Psoas muscle (tissue), 7 donors: ENCODE measurements at regions not wholly inside any gene's neighbourhood (a gene's known extent, or its start where the extent isn't known, plus 50 kb on each side); places are given as distances from the start of the nearest gene placed in this dataset.

Experiments
- ATAC-seq, 4 donors: fragments of 200-7000 bp; cut with Tn5 transposase; one replicate each; pipeline ENCODE4 v1.9.1; 2020; ENCODE audit warnings: moderate library complexity in 3 of 4, mild to moderate bottlenecking in 2 of 4
- DNase-seq, 2 donors: peaks; one replicate each; pipeline ENCODE4 v3.0.0-alpha.2; 2020
- H3K27ac ChIP-seq: fragments of 200-600 bp; one replicate; pipeline ENCODE4 v1.8.0; 2022
- H3K27me3 ChIP-seq, 3 donors: fragments of 200-600 bp in 1 of 3; one replicate each; pipeline versions ENCODE4 v1.6.1 to v1.8.0; 2013 to 2022; ENCODE audit warnings: low read length in 2 of 3, mild to moderate bottlenecking in 2 of 3, moderate library complexity in 1 of 3; ENCODE audit not compliant: insufficient read depth in 3 of 3
- H3K36me3 ChIP-seq, 2 donors: fragments of 200-600 bp in 1 of 2; one replicate each; pipeline versions ENCODE4 v1.6.1 to v1.8.0; 2013 to 2022; ENCODE audit warnings: low read depth in 1 of 2, mild to moderate bottlenecking in 1 of 2, moderate library complexity in 1 of 2; ENCODE audit not compliant: insufficient read depth in 1 of 2
- H3K4me1 ChIP-seq: fragments of 200-600 bp; one replicate; pipeline ENCODE4 v1.8.0; 2022
- H3K4me3 ChIP-seq: fragments of 200-600 bp; one replicate; pipeline ENCODE4 v1.8.0; 2022; ENCODE audit warnings: mild to moderate bottlenecking
- H3K9me3 ChIP-seq: fragments of 200-600 bp; one replicate; pipeline ENCODE4 v1.8.0; 2022
- CTCF ChIP-seq: fragments of 200-600 bp; IDR thresholded peaks from one replicate; pipeline ENCODE4 v1.8.0; 2022; ENCODE audit warnings: antibody characterized with exemption
- WGBS, 3 donors: extraction: QIAGEN DNeasy Blood & Tissue Kit; methylation state at CpG; one replicate each; pipeline versions ENCODE4 v1.1.6 to v1.1.7; 2013; 5-methylcytosine and 5-hydroxymethylcytosine counted together
- intact Hi-C, 2 donors: fragments of 100-400 bp; cut with DNase I; formaldehyde crosslinking; loops; one replicate each; pipeline versions ENCODE4 v1.11.0 to v1.14.2; 2022
- donor health status: healthy with polysubstance abuse.
- donor health status: DM: no; HTN: no; CAD: no; lungs with moderate emphysema.
- donor health status: Bipolar disorder and iron deficiency.
- donor health status: healthy.
- donor health status: DM: yes; HTN: yes; CAD: no.
- donor health status: DM: no; HTN: no; CAD: no.
- donor health status: DM: yes; HTN: yes; CAD: no.

DNA sequence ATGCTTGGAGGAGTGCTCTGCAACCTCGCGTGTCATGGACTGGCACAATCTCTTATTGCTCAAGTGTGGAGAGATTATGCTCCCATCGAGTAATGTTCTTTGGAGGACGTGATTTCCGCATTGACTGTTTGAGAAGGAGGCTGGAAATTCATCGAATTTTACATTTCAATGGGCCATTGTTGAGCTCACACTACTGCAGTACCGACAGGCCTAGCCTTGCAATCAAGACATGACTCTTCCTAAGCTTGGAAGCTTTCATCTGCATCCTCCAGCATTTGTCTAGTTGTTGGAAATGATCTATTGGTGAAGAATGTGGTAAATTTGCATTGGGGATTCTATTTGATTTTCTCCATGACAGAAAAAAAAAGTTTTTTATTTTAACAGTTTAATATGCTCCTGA, 156.8 kb downstream of the FZD1 start:
- Histone ChIP-seq H3K27ac (no peak overlapping the region), H3K9me3 (no peaks in the 10 kb centered on the region), H3K36me3 (no peaks in the 10 kb centered on the region), H3K27me3 (no peaks in the 10 kb centered on the region), H3K4me3 (no peak overlapping the region), H3K4me1 (no peaks in the 10 kb centered on the region)
- intact Hi-C loops: no loop called here
- TF ChIP-seq CTCF: no peak
- ATAC-seq (no peak), DNase-seq (no peak)
- WGBS, 3 donors: 73 to 75% (median 74%) methylated on average over 7 of the region's 7 CpGs

- Histone ChIP-seq H3K27ac (no peak overlapping the region), H3K27me3 (no peaks in the 10 kb centered on the region), H3K36me3 (no peaks in the 10 kb centered on the region), H3K4me3 (no peak overlapping the region), H3K4me1 (no peaks in the 10 kb centered on the region), H3K9me3 (no peaks in the 10 kb centered on the region)
- ATAC-seq (no peak), DNase-seq (no peak)
- 33 to 61% (median 48%) methylated on average over 1 of the region's 1 CpG for WGBS, 3 donors
- intact Hi-C loops: no loop called here
- no peak for TF ChIP-seq CTCF
Measured at GRCh38 chr7:91424371-91424770, 160.1 kb downstream of the FZD1 start.

GRCh38 chr7:91425149-91425548, 160.9 kb downstream of the FZD1 start:
- WGBS, 3 donors: 39 to 72% (median 48%) methylated on average over 6 of the region's 6 CpGs
- Histone ChIP-seq H3K36me3 (no peaks in the 10 kb centered on the region), H3K27ac (no peak overlapping the region), H3K4me1 (no peaks in the 10 kb centered on the region), H3K9me3 (no peaks in the 10 kb centered on the region), H3K4me3 (no peak overlapping the region), H3K27me3 (no peaks in the 10 kb centered on the region)
- ATAC-seq (peak in 1 of 4 donors; percentile 61), DNase-seq (no peak)
- TF ChIP-seq CTCF: no peak
- intact Hi-C loops: no loop called here

DNA sequence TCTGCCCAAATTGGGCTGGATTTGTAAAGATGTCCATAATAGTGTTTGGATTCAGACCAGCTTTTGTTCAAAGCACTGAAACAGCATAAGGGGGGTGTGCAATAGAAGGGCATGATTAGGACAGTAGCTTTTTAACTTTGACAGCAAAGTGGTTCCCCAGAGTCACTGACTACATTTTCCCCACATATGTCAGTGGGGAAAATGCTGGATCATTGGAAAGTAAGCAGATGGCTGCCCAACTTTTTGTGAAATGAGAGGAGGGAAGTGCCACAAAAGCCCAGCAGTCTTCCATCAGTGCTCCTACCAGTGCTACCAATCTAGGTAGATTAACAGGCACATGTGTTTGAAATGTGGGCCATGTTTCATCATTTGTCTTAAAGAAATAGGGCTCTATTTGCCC, 162.8 kb downstream of the FZD1 start:
- Histone ChIP-seq H3K27me3 (no peaks in the 10 kb centered on the region), H3K4me1 (no peaks in the 10 kb centered on the region), H3K36me3 (no peaks in the 10 kb centered on the region), H3K4me3 (no peak overlapping the region), H3K9me3 (no peaks in the 10 kb centered on the region), H3K27ac (no peak overlapping the region)
- DNase-seq: no peak
- no peak for ATAC-seq
- no peak for TF ChIP-seq CTCF
- intact Hi-C loops: no loop called here

- no peak overlapping the region for H3K4me3 ChIP-seq
- WGBS, 3 donors: 76 to 91% (median 84%) methylated on average over 1 of the region's 1 CpG
- H3K27me3 ChIP-seq: no peaks in the 10 kb centered on the region
- DNase-seq (no peak), ATAC-seq (no peak)
- H3K36me3 ChIP-seq: no peaks in the 10 kb centered on the region
- H3K4me1 ChIP-seq: no peaks in the 10 kb centered on the region
- intact Hi-C loops: no loop called here
- TF ChIP-seq CTCF: no peak
- H3K27ac ChIP-seq: no peak overlapping the region
- no peaks in the 10 kb centered on the region for H3K9me3 ChIP-seq
Measured at GRCh38 chr7:91431601-91432000, 167.4 kb downstream of the FZD1 start.
